GM18502 (cell line): ENCODE measurements at regions not wholly inside any gene's neighbourhood (a gene's known extent, or its start where the extent isn't known, plus 50 kb on each side); places are given as distances from the start of the nearest gene placed in this dataset.
"Not testable (repeated sequence)": the region's sequence is repeated elsewhere in the genome, so short reads cannot be mapped to it uniquely, and the experiment has no call there.

Source experiments
- ATAC-seq: cut with Tn5 transposase; IDR thresholded peaks from one replicate; pipeline ENCODE4 v1.9.1; 2021; ENCODE audit warnings: mild to moderate bottlenecking; ENCODE audit not compliant: unreplicated experiment, poor library complexity

GRCh38 chr16:47880653-47881052 is 275.1 kb downstream of the ABCC12 start:
- ATAC-seq = no peak

GRCh38 chr16:47877166-47877565 is 278.6 kb downstream of the ABCC12 start:
- no peak for ATAC-seq

GRCh38 chr16:47876511-47876910 is 279.3 kb downstream of the ABCC12 start:
- no peak for ATAC-seq

- ATAC-seq = no peak
Measured at GRCh38 chr16:47873434-47873833, 282.4 kb downstream of the ABCC12 start.

- no peak for ATAC-seq
Measured at GRCh38 chr16:47872225-47872624, 283.6 kb downstream of the ABCC12 start.

- ATAC-seq = no peak
Measured at GRCh38 chr16:47866423-47866822, 289.4 kb downstream of the ABCC12 start.

- ATAC-seq = no peak
Measured at GRCh38 chr16:47865337-47865855, 290.4 kb downstream of the ABCC12 start.

- ATAC-seq = not testable (repeated sequence)
Measured at GRCh38 chr16:47864262-47864661, 291.5 kb downstream of the ABCC12 start.

- no peak for ATAC-seq
Measured at GRCh38 chr16:47861999-47862398, 293.8 kb downstream of the ABCC12 start.

GRCh38 chr16:47858333-47858982 is 297.3 kb downstream of the ABCC12 start:
- no peak for ATAC-seq

GRCh38 chr16:47855431-47855830 is 300.4 kb downstream of the ABCC12 start:
- no peak for ATAC-seq

GRCh38 chr16:47854737-47855136 is 301.1 kb downstream of the ABCC12 start:
- no peak for ATAC-seq

GRCh38 chr16:47852991-47853390 is 302.8 kb downstream of the ABCC12 start:
- no peak for ATAC-seq

GRCh38 chr16:47851146-47851545 is 304.6 kb downstream of the ABCC12 start:
- ATAC-seq = no peak

- ATAC-seq = no peak
Measured at GRCh38 chr16:47849736-47850135, 306.1 kb downstream of the ABCC12 start.

- no peak for ATAC-seq
Measured at GRCh38 chr16:47848421-47849109, 307.2 kb downstream of the ABCC12 start.

- ATAC-seq = no peak
Measured at GRCh38 chr16:47847220-47847970, 308.4 kb downstream of the ABCC12 start.

GRCh38 chr16:47834485-47835024 is 321.2 kb downstream of the ABCC12 start:
- no peak for ATAC-seq

- ATAC-seq = no peak
Measured at GRCh38 chr16:47833771-47834170, 322.0 kb downstream of the ABCC12 start.

GRCh38 chr16:47829850-47830600 is 325.8 kb downstream of the ABCC12 start:
- no peak for ATAC-seq
